Activated naive CD8-positive, alpha-beta T cell treated with anti-CD3 and anti-CD28 coated beads, Interleukin-2, amount 50 U/mL, for 24 hours (primary cell): ENCODE measurements at regions not wholly inside any gene's neighbourhood (a gene's known extent, or its start where the extent isn't known, plus 50 kb on each side); places are given as distances from the start of the nearest gene placed in this dataset.
A peak's percentile ranks its signal among the peaks of the same experiment; 100 is the strongest.

Experiments
- ATAC-seq: fragments of 150-1000 bp; cut with Tn5 transposase; one replicate; pipeline ENCODE4 v1.10.0; 2021
- DNase-seq: peaks from one replicate; pipeline ENCODE4 v3.0.0; 2021
- H3K27ac Mint-ChIP-seq: one replicate; pipeline ENCODE4 v1.8.0; 2021; ENCODE audit warnings: mild to moderate bottlenecking, mixed read lengths
- H3K27me3 Mint-ChIP-seq: one replicate; pipeline ENCODE4 v1.8.0; 2021; ENCODE audit warnings: mixed read lengths
- H3K36me3 Mint-ChIP-seq: one replicate; pipeline ENCODE4 v1.8.0; 2021; ENCODE audit warnings: low read depth, mixed read lengths
- H3K4me1 Mint-ChIP-seq: one replicate; pipeline ENCODE4 v1.8.0; 2021; ENCODE audit warnings: mixed read lengths
- H3K4me3 Mint-ChIP-seq: one replicate; pipeline ENCODE4 v1.8.0; 2021; ENCODE audit warnings: mild to moderate bottlenecking, moderate library complexity, mixed read lengths
- H3K9me3 Mint-ChIP-seq: one replicate; pipeline ENCODE4 v1.8.0; 2021; ENCODE audit warnings: mixed read lengths

- ATAC-seq (no peak), DNase-seq (no peak)
- Mint-ChIP-seq H3K27ac (no peak overlapping the region), H3K36me3 (no peaks in the 10 kb centered on the region), H3K27me3 (no peaks in the 10 kb centered on the region), H3K4me1 (no peaks in the 10 kb centered on the region), H3K9me3 (peaks cover 14% of the 10 kb centered on the region), H3K4me3 (no peak overlapping the region)
These were observed 1228.2 kb downstream of the ROBO2 start for GRCh38 chr3:78268087-78268486.

GRCh38 chr3:78268716-78269668, 1229.1 kb downstream of the ROBO2 start:
- Mint-ChIP-seq H3K9me3 (peaks cover 14% of the 10 kb centered on the region), H3K36me3 (no peaks in the 10 kb centered on the region), H3K4me3 (no peak overlapping the region), H3K27ac (no peak overlapping the region), H3K27me3 (no peaks in the 10 kb centered on the region), H3K4me1 (no peaks in the 10 kb centered on the region)
- DNase-seq (no peak), ATAC-seq (peak; percentile 10)

DNA sequence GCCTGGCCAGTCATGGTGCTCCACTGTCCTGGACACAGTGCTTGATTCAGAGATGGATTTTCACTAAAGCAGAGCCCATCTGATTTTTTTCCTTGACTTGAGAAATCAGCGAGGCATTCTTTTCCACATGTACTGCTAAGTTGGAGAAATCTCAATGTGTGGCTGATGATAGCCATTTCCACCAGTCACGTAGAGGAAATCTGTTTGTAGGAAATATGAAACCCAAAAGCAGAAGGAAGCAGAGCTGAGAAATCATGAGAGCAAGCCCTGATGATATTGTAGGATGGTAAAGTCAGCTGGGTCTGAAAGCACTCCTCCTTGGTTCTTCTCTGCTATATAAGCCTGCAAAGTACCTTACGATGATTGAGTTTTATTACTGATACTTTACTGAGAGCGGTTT, 1233.4 kb downstream of the ROBO2 start:
- H3K9me3 Mint-ChIP-seq: peaks cover 4% of the 10 kb centered on the region
- ATAC-seq (no peak), DNase-seq (no peak)
- H3K4me3 Mint-ChIP-seq: no peak overlapping the region
- no peaks in the 10 kb centered on the region for H3K27me3 Mint-ChIP-seq
- no peaks in the 10 kb centered on the region for H3K4me1 Mint-ChIP-seq
- no peak overlapping the region for H3K27ac Mint-ChIP-seq
- H3K36me3 Mint-ChIP-seq: no peaks in the 10 kb centered on the region

DNA sequence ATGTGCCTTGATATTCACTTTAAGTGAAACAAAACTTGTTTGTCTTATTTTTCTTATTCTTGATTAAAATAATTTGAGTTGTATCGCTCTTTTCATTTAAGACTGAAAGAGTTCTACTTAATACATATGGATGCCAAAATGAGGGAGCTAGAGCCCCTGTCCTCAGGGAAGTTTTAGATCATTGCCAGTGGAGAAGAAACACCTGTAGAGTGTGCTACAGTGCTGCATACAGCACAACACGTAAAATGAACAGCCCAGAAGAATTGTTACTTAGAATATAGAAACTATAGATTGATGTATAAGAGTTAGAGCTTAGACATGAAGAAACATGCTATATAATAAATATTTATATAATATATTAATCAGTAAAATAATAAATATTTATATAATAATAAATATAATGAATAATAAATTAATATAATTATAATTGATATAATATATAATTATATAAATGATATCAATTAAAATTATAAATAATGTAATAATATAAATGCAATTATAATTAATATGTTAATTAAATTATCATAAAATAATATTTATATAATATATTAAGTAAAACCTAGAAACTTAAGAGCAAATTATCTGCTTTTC, 1234.7 kb downstream of the ROBO2 start:
- H3K27me3 Mint-ChIP-seq: no peaks in the 10 kb centered on the region
- peaks cover 4% of the 10 kb centered on the region for H3K9me3 Mint-ChIP-seq
- DNase-seq (no peak), ATAC-seq (no peak)
- H3K4me3 Mint-ChIP-seq: no peak overlapping the region
- H3K36me3 Mint-ChIP-seq: no peaks in the 10 kb centered on the region
- no peaks in the 10 kb centered on the region for H3K4me1 Mint-ChIP-seq
- no peak overlapping the region for H3K27ac Mint-ChIP-seq

GRCh38 chr3:78275420-78275852, 1235.5 kb downstream of the ROBO2 start:
- DNase-seq (no peak), ATAC-seq (no peak)
- Mint-ChIP-seq H3K27me3 (no peaks in the 10 kb centered on the region), H3K36me3 (no peaks in the 10 kb centered on the region), H3K4me1 (no peaks in the 10 kb centered on the region), H3K9me3 (peaks cover 4% of the 10 kb centered on the region), H3K4me3 (no peak overlapping the region), H3K27ac (no peak overlapping the region)

- Mint-ChIP-seq H3K27me3 (no peaks in the 10 kb centered on the region), H3K4me3 (no peak overlapping the region), H3K4me1 (no peaks in the 10 kb centered on the region), H3K36me3 (no peaks in the 10 kb centered on the region), H3K27ac (no peak overlapping the region), H3K9me3 (peaks cover 4% of the 10 kb centered on the region)
- DNase-seq: no peak
- no peak for ATAC-seq
These were observed 1237.3 kb downstream of the ROBO2 start for GRCh38 chr3:78277220-78277619.

GRCh38 chr3:78277801-78278200, 1237.9 kb downstream of the ROBO2 start:
- H3K4me3 Mint-ChIP-seq: no peak overlapping the region

GRCh38 chr3:78279091-78279490, 1239.2 kb downstream of the ROBO2 start:
- Mint-ChIP-seq H3K27ac (no peak overlapping the region), H3K4me3 (no peak overlapping the region), H3K9me3 (peaks cover 10% of the 10 kb centered on the region), H3K36me3 (no peaks in the 10 kb centered on the region), H3K4me1 (no peaks in the 10 kb centered on the region), H3K27me3 (no peaks in the 10 kb centered on the region)
- ATAC-seq (no peak), DNase-seq (no peak)

More at GRCh38 chr3:78277801-78278200, 1237.9 kb downstream of the ROBO2 start:
- no peak for DNase-seq
- no peaks in the 10 kb centered on the region for H3K36me3 Mint-ChIP-seq
- no peaks in the 10 kb centered on the region for H3K27me3 Mint-ChIP-seq
- H3K9me3 Mint-ChIP-seq: peaks cover 9% of the 10 kb centered on the region
- H3K27ac Mint-ChIP-seq: no peak overlapping the region
- ATAC-seq: no peak
- no peaks in the 10 kb centered on the region for H3K4me1 Mint-ChIP-seq

DNA sequence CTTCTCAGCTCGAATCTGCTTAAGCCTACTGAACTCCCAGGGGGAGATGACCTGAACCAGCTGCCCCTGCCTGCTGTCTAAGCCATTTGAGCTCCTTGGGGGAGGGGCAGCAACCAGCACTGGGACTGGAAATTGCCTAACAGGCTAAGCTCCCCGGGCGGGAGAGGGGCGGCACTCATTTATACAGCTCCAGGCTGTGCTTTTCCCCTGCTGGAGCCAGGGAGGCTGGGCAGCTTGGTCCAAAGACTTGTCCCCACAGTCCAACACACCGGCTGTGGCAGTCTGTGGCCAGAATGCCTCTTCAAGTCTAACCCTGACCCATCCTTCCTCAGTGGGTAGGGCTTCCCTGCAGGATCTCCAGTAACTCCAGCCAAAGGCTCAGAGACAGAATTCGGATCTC, 1241.5 kb downstream of the ROBO2 start:
- H3K27me3 Mint-ChIP-seq: no peaks in the 10 kb centered on the region
- ATAC-seq (no peak), DNase-seq (no peak)
- H3K9me3 Mint-ChIP-seq: peaks cover 6% of the 10 kb centered on the region
- no peak overlapping the region for H3K4me3 Mint-ChIP-seq
- no peaks in the 10 kb centered on the region for H3K36me3 Mint-ChIP-seq
- H3K27ac Mint-ChIP-seq: no peak overlapping the region
- no peaks in the 10 kb centered on the region for H3K4me1 Mint-ChIP-seq

DNA sequence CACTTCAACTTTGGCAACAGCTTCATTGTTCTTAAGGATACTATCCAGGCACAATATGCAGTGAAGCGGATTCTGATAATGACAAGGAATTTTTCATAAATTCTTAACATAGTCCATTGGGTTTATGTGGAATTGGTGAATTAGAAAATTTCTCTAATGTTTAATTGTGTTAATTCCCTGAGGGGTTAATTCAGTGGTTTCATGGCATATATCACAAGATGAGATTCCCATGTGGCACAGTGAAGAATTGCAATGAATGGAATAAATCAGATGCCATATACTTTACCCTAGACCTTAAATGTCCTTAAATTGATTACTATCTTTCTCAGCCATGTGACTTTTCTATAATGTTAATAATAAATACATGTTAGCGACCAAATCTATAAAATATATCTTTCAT, 1244.1 kb downstream of the ROBO2 start:
- ATAC-seq: no peak
- Mint-ChIP-seq H3K27ac (no peak overlapping the region), H3K4me3 (no peak overlapping the region), H3K36me3 (no peaks in the 10 kb centered on the region), H3K27me3 (no peaks in the 10 kb centered on the region), H3K9me3 (peaks cover 6% of the 10 kb centered on the region), H3K4me1 (no peaks in the 10 kb centered on the region)
- DNase-seq: no peak

GRCh38 chr3:78285032-78285728, 1245.3 kb downstream of the ROBO2 start:
- Mint-ChIP-seq H3K4me3 (no peak overlapping the region), H3K27ac (no peak overlapping the region), H3K27me3 (no peaks in the 10 kb centered on the region), H3K36me3 (no peaks in the 10 kb centered on the region), H3K9me3 (peaks cover 9% of the 10 kb centered on the region), H3K4me1 (no peaks in the 10 kb centered on the region)
- DNase-seq: no peak
- no peak for ATAC-seq

GRCh38 chr3:78287085-78287484, 1247.2 kb downstream of the ROBO2 start:
- ATAC-seq (no peak), DNase-seq (no peak)
- no peak overlapping the region for H3K27ac Mint-ChIP-seq

GRCh38 chr3:78293284-78293683, 1253.4 kb downstream of the ROBO2 start:
- H3K36me3 Mint-ChIP-seq: no peaks in the 10 kb centered on the region
- peaks cover 21% of the 10 kb centered on the region for H3K9me3 Mint-ChIP-seq
- no peaks in the 10 kb centered on the region for H3K4me1 Mint-ChIP-seq
- no peak overlapping the region for H3K27ac Mint-ChIP-seq
- ATAC-seq (no peak), DNase-seq (no peak)
- H3K27me3 Mint-ChIP-seq: no peaks in the 10 kb centered on the region
- H3K4me3 Mint-ChIP-seq: no peak overlapping the region

More at GRCh38 chr3:78287085-78287484, 1247.2 kb downstream of the ROBO2 start:
- peaks cover 12% of the 10 kb centered on the region for H3K9me3 Mint-ChIP-seq
- H3K4me1 Mint-ChIP-seq: no peaks in the 10 kb centered on the region
- no peak overlapping the region for H3K4me3 Mint-ChIP-seq
- no peaks in the 10 kb centered on the region for H3K27me3 Mint-ChIP-seq
- H3K36me3 Mint-ChIP-seq: no peaks in the 10 kb centered on the region

DNA sequence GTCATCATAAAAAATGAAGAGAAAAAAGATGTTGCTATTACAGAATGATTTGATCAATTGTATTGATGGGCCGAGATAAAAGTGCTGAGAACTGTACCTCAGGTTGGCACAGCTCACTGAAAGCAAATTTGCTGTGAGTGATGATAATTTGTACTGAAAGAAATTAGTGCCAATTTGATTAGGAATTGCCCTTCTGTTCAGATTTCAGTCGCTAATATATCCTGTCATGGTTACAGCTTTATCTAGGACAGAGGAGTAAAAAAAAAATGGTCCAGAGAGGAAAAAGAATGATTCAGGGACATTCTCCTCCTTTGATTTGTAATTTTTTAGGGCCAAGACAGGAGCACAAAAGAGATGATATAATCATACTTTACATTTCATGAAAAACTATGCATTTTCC, 1264.2 kb downstream of the ROBO2 start:
- Mint-ChIP-seq H3K4me3 (no peak overlapping the region), H3K27ac (no peak overlapping the region), H3K4me1 (no peaks in the 10 kb centered on the region), H3K27me3 (no peaks in the 10 kb centered on the region), H3K9me3 (no peaks in the 10 kb centered on the region), H3K36me3 (no peaks in the 10 kb centered on the region)
- ATAC-seq: no peak
- DNase-seq: no peak

DNA sequence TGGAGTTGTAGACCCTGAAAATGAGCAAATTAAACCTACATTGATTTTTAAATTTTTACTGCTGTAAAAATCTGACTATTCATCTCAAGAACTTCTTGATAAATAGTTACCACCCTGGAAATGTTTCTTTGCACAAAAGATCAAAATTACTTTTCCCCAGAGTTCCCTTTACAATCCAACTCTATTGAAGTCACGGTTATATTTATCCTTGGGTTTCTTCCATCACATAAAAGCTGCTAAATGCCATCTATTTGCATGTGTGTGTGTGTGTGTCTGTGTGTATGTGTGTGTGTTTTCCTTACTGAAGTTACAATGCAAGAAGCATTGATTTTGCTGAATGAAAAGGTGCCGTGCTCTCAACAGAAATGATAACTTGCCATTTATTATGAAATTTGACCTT, 1273.0 kb downstream of the ROBO2 start:
- no peak for ATAC-seq
- peaks cover 22% of the 10 kb centered on the region for H3K9me3 Mint-ChIP-seq
- no peaks in the 10 kb centered on the region for H3K36me3 Mint-ChIP-seq
- no peaks in the 10 kb centered on the region for H3K4me1 Mint-ChIP-seq
- H3K4me3 Mint-ChIP-seq: no peak overlapping the region
- no peaks in the 10 kb centered on the region for H3K27me3 Mint-ChIP-seq
- DNase-seq: no peak
- H3K27ac Mint-ChIP-seq: no peak overlapping the region
